ENCODE measurements at regions not wholly inside any gene's neighbourhood (a gene's known extent, or its start where the extent isn't known, plus 50 kb on each side); places are given as distances from the start of the nearest gene placed in this dataset.
"Not testable (repeated sequence)": the region's sequence is repeated elsewhere in the genome, so short reads cannot be mapped to it uniquely, and the experiment has no call there.

- not testable (repeated sequence) for ATAC-seq; DNase-seq (ENCODE audit: low spot score)
These were observed 78.0 kb upstream of the CLINT1 start for GRCh38 chr5:157936776-157937501.

- DNase-seq (ENCODE audit: low spot score) (no peak), ATAC-seq (no peak)
These were observed 75.7 kb upstream of the CLINT1 start for GRCh38 chr5:157934600-157934999.

GRCh38 chr5:157933005-157933404 lies 74.1 kb upstream of the CLINT1 start:
- no peak for DNase-seq (ENCODE audit: low spot score)
- ATAC-seq, result no peak

- DNase-seq (ENCODE audit: low spot score) (peak; percentile 84), ATAC-seq (peak; percentile 80)
These were observed 71.8 kb upstream of the CLINT1 start for GRCh38 chr5:157930710-157931109.

GRCh38 chr5:157926977-157927376 lies 68.0 kb upstream of the CLINT1 start:
- DNase-seq (ENCODE audit: low spot score), result no peak
- no peak for ATAC-seq

GRCh38 chr5:157925786-157926671 lies 67.1 kb upstream of the CLINT1 start:
- peak; percentile 89 for ATAC-seq
- peak; percentile 86 for DNase-seq (ENCODE audit: low spot score)

GRCh38 chr5:157924931-157925729 lies 66.2 kb upstream of the CLINT1 start:
- DNase-seq (ENCODE audit: low spot score), result no peak
- ATAC-seq, result no peak

- ATAC-seq, result no peak
- DNase-seq (ENCODE audit: low spot score), result no peak
These were observed 65.5 kb upstream of the CLINT1 start for GRCh38 chr5:157924490-157924889.

- DNase-seq (ENCODE audit: low spot score), result no peak
- ATAC-seq, result no peak
These were observed 64.8 kb upstream of the CLINT1 start for GRCh38 chr5:157923765-157924164.

- DNase-seq (ENCODE audit: low spot score) (no peak), ATAC-seq (no peak)
These were observed 63.1 kb upstream of the CLINT1 start for GRCh38 chr5:157922026-157922425.

GRCh38 chr5:157920828-157921170 lies 61.9 kb upstream of the CLINT1 start:
- no peak for DNase-seq (ENCODE audit: low spot score)
- no peak for ATAC-seq

- no peak for DNase-seq (ENCODE audit: low spot score)
These were observed 60.1 kb upstream of the CLINT1 start for GRCh38 chr5:157918811-157919742.

GRCh38 chr5:157917899-157918809 lies 59.2 kb upstream of the CLINT1 start:
- DNase-seq (ENCODE audit: low spot score), result peak; percentile 54
- peak; percentile 54 for ATAC-seq

More at GRCh38 chr5:157918811-157919742, 60.1 kb upstream of the CLINT1 start:
- no peak for ATAC-seq

- DNase-seq (ENCODE audit: low spot score) (no peak), ATAC-seq (no peak)
These were observed 58.5 kb upstream of the CLINT1 start for GRCh38 chr5:157917491-157917890.

GRCh38 chr5:157915638-157916037 lies 56.7 kb upstream of the CLINT1 start:
- peak; percentile 94 for ATAC-seq

GRCh38 chr5:157914151-157914788 lies 55.3 kb upstream of the CLINT1 start:
- no peak for DNase-seq (ENCODE audit: low spot score)
- ATAC-seq, result peak; percentile 37

More at GRCh38 chr5:157915638-157916037, 56.7 kb upstream of the CLINT1 start:
- DNase-seq (ENCODE audit: low spot score), result peak; percentile 96

- no peak for DNase-seq (ENCODE audit: low spot score)
- no peak for ATAC-seq
These were observed 54.6 kb upstream of the CLINT1 start for GRCh38 chr5:157913575-157913974.

GRCh38 chr5:157912621-157913325 lies 53.8 kb upstream of the CLINT1 start:
- DNase-seq (ENCODE audit: low spot score), result no peak
- ATAC-seq, result no peak

Measured in left lobe of liver (tissue), 2 donors.